ENCODE measurements at regions not wholly inside any gene's neighbourhood (a gene's known extent, or its start where the extent isn't known, plus 50 kb on each side); places are given as distances from the start of the nearest gene placed in this dataset.

DNA sequence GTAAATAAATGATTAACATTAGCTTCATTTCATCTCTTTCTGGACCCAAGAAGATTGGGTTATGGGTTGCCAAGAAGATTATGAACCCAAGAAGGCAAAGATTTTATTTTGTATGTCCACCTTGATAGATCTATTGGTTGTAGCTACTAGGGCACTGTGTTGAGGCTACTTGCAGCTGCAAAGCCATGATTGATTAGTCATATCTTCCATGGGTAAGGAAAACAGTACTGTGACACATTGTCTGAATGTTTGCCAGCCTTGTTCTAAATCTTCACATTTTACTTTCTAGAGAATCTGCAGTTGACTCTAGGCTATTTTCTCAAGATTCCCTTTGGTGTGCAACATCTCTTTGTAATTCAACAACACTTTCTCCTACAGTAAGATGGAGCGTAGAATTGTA lies 229.2 kb upstream of the KCNH8 start:
- Mint-ChIP-seq H3K27ac (no peak overlapping the region), H3K36me3 (no peaks in the 10 kb centered on the region), H3K4me1 (no peaks in the 10 kb centered on the region), H3K27me3 (ENCODE audit: low read depth in 3 of 3) (no peaks in the 10 kb centered on the region), H3K9me3 (peaks cover 0 to 6% (median 3%) of the 10 kb centered on the region in 7 donors), H3K4me3 (no peak overlapping the region)
- H2AFZ ChIP-seq (ENCODE audit: insufficient read depth, low read depth, low read length, poor library complexity, severe bottlenecking) = no peak overlapping the region
- no peaks in the 10 kb centered on the region for H3K4me1 ChIP-seq (ENCODE audit: control insufficient read depth in 1 of 2, insufficient read depth in 2 of 2, low read length in 2 of 2)
- no peaks in the 10 kb centered on the region for H4K20me1 ChIP-seq (ENCODE audit: insufficient read depth, low read length)
- H3K9ac ChIP-seq (ENCODE audit: insufficient read depth, low read length, poor library complexity, severe bottlenecking) = no peak overlapping the region
- no peak overlapping the region for H3K27ac ChIP-seq (ENCODE audit: low read depth in 1 of 2, low read length in 2 of 2)
- WGBS (ENCODE audit: insufficient coverage) = no CpG with 5 or more reads among the region's 1 CpG
- H3K4me3 ChIP-seq (replicated peaks in 1 of 3; ENCODE audit: low read depth in 2 of 3, low read length in 3 of 3) = no peak overlapping the region
- no peaks in the 10 kb centered on the region for H3K27me3 ChIP-seq (ENCODE audit: control insufficient read depth in 2 of 2, insufficient read depth in 2 of 2, low read length in 2 of 2)
- no peaks in the 10 kb centered on the region for H3K9me3 ChIP-seq (replicated peaks in 1 of 2; ENCODE audit: control insufficient read depth in 1 of 2, insufficient read depth in 1 of 2, low read length in 2 of 2)
- no peaks in the 10 kb centered on the region for H3K79me2 ChIP-seq (ENCODE audit: insufficient read depth, low read length)
- intact Hi-C loops (cut with micrococcal nuclease) = no loop called here
- TF ChIP-seq, protein P1, sequence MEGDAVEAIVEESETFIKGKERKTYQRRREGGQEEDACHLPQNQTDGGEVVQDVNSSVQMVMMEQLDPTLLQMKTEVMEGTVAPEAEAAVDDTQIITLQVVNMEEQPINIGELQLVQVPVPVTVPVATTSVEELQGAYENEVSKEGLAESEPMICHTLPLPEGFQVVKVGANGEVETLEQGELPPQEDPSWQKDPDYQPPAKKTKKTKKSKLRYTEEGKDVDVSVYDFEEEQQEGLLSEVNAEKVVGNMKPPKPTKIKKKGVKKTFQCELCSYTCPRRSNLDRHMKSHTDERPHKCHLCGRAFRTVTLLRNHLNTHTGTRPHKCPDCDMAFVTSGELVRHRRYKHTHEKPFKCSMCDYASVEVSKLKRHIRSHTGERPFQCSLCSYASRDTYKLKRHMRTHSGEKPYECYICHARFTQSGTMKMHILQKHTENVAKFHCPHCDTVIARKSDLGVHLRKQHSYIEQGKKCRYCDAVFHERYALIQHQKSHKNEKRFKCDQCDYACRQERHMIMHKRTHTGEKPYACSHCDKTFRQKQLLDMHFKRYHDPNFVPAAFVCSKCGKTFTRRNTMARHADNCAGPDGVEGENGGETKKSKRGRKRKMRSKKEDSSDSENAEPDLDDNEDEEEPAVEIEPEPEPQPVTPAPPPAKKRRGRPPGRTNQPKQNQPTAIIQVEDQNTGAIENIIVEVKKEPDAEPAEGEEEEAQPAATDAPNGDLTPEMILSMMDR (IDR thresholded peaks at IDR 0.05) = no peak
- H3K4me2 ChIP-seq (replicated peaks; ENCODE audit: extremely low read depth, low read length, poor library complexity, severe bottlenecking) = no peak overlapping the region
- DNase-seq = no peak
- H3K36me3 ChIP-seq (replicated peaks in 1 of 2; ENCODE audit: control insufficient read depth in 1 of 2, insufficient read depth in 2 of 2, low read length in 2 of 2) = no peaks in the 10 kb centered on the region

DNA sequence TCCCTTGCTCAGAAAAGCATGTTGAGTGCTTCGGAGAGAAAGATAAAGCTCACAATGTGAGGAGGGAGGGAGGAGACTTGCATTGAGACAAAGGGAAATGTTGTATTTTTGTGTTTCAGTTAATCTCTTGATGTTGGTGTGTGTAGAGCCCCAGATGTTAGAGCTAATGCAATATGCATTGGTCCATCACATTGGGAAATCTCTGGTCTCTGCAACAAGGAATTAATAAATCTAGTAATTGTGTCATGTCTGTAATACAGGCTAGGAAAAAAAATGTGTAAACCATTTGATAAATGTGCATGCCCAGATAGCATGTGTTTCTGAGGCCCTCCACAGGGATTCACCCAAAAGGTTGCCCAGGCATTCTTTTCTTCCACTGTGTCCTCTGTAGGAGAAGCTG lies 230.4 kb upstream of the KCNH8 start:
- 100% methylated on average over 1 of the region's 1 CpG for WGBS (ENCODE audit: insufficient coverage)
- Histone ChIP-seq H3K9me3 (replicated peaks in 1 of 2; ENCODE audit: control insufficient read depth in 1 of 2, insufficient read depth in 1 of 2, low read length in 2 of 2) (no peaks in the 10 kb centered on the region), H3K4me1 (ENCODE audit: control insufficient read depth in 1 of 2, insufficient read depth in 2 of 2, low read length in 2 of 2) (no peaks in the 10 kb centered on the region), H3K36me3 (replicated peaks in 1 of 2; ENCODE audit: control insufficient read depth in 1 of 2, insufficient read depth in 2 of 2, low read length in 2 of 2) (no peaks in the 10 kb centered on the region), H2AFZ (ENCODE audit: insufficient read depth, low read depth, low read length, poor library complexity, severe bottlenecking) (no peak overlapping the region), H3K4me2 (replicated peaks; ENCODE audit: extremely low read depth, low read length, poor library complexity, severe bottlenecking) (no peak overlapping the region), H3K27ac (ENCODE audit: low read depth in 1 of 2, low read length in 2 of 2) (no peak overlapping the region), H3K4me3 (replicated peaks in 1 of 3; ENCODE audit: low read depth in 2 of 3, low read length in 3 of 3) (no peak overlapping the region), H3K9ac (ENCODE audit: insufficient read depth, low read length, poor library complexity, severe bottlenecking) (no peak overlapping the region), H3K79me2 (ENCODE audit: insufficient read depth, low read length) (no peaks in the 10 kb centered on the region), H4K20me1 (ENCODE audit: insufficient read depth, low read length) (no peaks in the 10 kb centered on the region), H3K27me3 (ENCODE audit: control insufficient read depth in 2 of 2, insufficient read depth in 2 of 2, low read length in 2 of 2) (no peaks in the 10 kb centered on the region)
- intact Hi-C loops (cut with micrococcal nuclease) = no loop called here
- Mint-ChIP-seq H3K27ac (no peak overlapping the region), H3K4me1 (no peaks in the 10 kb centered on the region), H3K36me3 (no peaks in the 10 kb centered on the region), H3K4me3 (no peak overlapping the region), H3K9me3 (peaks cover 0 to 6% (median 3%) of the 10 kb centered on the region in 7 donors), H3K27me3 (ENCODE audit: low read depth in 3 of 3) (no peaks in the 10 kb centered on the region)
- TF ChIP-seq, protein P1 (IDR thresholded peaks at IDR 0.05) = no peak
- no peak for DNase-seq
